Testis (tissue), 2 donors: ENCODE measurements at regions not wholly inside any gene's neighbourhood (a gene's known extent, or its start where the extent isn't known, plus 50 kb on each side); places are given as distances from the start of the nearest gene placed in this dataset.

Source experiments
- DNase-seq: peaks from one replicate; pipeline ENCODE4 v3.0.0-alpha.2; 2019
- H3K27ac ChIP-seq, 2 donors: fragments of 200-600 bp; sonication (generic); one replicate each; pipeline ENCODE4 v1.5.1; 2019
- H3K27me3 ChIP-seq: fragments of 200-600 bp; sonication (generic); one replicate; pipeline ENCODE4 v1.5.1; 2019
- H3K36me3 ChIP-seq: fragments of 200-600 bp; sonication (generic); one replicate; pipeline ENCODE4 v1.5.1; 2017; ENCODE audit warnings: low read depth; ENCODE audit errors: missing control alignments
- H3K4me1 ChIP-seq: fragments of 200-600 bp; sonication (generic); one replicate; pipeline ENCODE4 v1.5.1; 2019
- H3K4me3 ChIP-seq, 2 donors: fragments of 200-600 bp; sonication (generic); one replicate each; pipeline ENCODE4 v1.5.1; 2017 to 2019
- H3K9me3 ChIP-seq: fragments of 200-600 bp; sonication (generic); one replicate; pipeline ENCODE4 v1.5.1; 2017
- POLR2A ChIP-seq: fragments of 450-650 bp; IDR thresholded peaks from one replicate; pipeline ENCODE4 v1.6.1; 2017; ENCODE audit warnings: antibody characterized with exemption, mild to moderate bottlenecking, moderate library complexity
- WGBS, 2 donors: methylation state at CpG; one replicate each; pipeline ENCODE4 v1.1.5; 2018; 5-methylcytosine and 5-hydroxymethylcytosine counted together
- intact Hi-C: fragments of 100-400 bp; cut with DNase I; formaldehyde crosslinking; loops from one replicate; pipeline ENCODE4 v1.15.1; 2023; ENCODE audit warnings: low total_unique reads
- TF ChIP-seq, protein P1 (sequence below), 3 experiments: fragments of 450-650 bp in 2 of 3; fragments of 200-600 bp in 1 of 3; sonication (generic) in 1 of 3; IDR thresholded peaks; one replicate each; pipeline ENCODE4 v1.5.1; 2016 to 2019; ENCODE audit warnings: antibody characterized with exemption in 3 of 3, mild to moderate bottlenecking in 2 of 3, moderate library complexity in 1 of 3

DNA sequence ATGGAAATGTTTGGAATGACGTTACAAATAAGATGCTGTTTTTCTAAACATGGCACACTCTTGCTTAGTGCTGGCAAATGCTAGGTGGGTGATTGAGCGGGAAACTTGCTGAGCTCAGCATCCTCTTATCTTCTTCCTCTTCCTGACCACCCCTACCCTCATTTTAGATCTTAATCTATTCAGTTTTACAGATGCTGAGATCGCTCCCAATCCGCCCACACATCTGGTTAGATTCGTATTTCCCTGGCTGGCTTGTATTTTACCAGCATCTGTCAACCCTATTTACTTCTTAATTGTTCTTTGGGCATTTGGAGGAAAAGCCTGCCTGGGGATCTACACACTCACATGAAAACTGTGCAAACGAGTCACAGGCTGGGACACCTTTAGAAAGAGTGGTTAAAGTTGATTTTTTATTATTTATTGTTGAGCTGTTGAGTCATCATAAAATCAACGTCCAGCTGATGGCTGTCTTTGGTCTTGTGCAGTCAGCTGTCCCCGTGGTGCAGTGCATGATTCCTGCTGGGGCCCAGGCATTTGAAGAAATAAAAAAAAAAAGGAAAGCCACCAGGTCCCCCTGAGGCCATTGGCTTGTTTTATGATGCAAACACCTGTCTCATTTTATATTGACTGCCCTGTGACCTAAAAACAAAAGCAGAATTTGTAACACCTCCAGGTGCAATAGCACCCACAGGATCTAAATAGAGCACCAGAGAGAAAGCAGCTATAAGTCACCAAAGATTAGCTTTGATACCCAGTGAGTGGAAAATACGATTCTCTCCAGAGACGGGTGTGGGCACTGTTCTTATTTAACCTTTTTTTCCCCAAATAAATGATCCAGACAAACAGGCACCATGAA, 258.6 kb downstream of the HS3ST3B1 start:
- H3K4me1 ChIP-seq: no peaks in the 10 kb centered on the region
- H3K9me3 ChIP-seq: no peaks in the 10 kb centered on the region

DNA sequence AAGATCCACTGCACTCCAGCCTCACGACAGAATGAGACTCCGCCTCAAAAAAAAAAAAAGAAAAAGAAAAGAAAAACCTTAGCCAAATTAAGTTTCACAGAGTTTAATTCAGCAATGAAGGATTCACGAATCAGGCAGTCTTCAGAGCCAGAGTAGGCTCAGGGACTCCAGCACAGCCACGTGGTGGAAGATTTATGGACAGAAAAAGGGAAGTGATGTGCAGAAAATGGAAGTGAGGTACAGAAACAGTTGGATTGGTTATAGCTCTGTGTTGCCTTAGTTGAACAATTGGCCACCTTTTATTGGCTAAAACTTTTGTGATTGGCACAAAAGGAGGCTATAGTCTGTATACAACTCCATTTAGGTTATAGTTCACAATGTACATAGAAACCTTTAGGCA, 256.6 kb downstream of the HS3ST3B1 start:
- H3K27me3 ChIP-seq: no peaks in the 10 kb centered on the region
- H3K4me3 ChIP-seq: no peak overlapping the region
- 50 to 58% methylated on average over 4 of the region's 4 CpGs for WGBS, 2 donors

More for the DNA sequence above, 258.6 kb downstream of the HS3ST3B1 start:
- Histone ChIP-seq H3K27ac (no peak overlapping the region), H3K36me3 (no peaks in the 10 kb centered on the region), H3K4me3 (no peak overlapping the region), H3K27me3 (no peaks in the 10 kb centered on the region)
- no peak for DNase-seq
- intact Hi-C loops: no loop called here
- 61% methylated on average over 10 of the region's 10 CpGs for WGBS, 2 donors
- TF ChIP-seq POLR2A: no peak
- TF ChIP-seq, protein P1, sequence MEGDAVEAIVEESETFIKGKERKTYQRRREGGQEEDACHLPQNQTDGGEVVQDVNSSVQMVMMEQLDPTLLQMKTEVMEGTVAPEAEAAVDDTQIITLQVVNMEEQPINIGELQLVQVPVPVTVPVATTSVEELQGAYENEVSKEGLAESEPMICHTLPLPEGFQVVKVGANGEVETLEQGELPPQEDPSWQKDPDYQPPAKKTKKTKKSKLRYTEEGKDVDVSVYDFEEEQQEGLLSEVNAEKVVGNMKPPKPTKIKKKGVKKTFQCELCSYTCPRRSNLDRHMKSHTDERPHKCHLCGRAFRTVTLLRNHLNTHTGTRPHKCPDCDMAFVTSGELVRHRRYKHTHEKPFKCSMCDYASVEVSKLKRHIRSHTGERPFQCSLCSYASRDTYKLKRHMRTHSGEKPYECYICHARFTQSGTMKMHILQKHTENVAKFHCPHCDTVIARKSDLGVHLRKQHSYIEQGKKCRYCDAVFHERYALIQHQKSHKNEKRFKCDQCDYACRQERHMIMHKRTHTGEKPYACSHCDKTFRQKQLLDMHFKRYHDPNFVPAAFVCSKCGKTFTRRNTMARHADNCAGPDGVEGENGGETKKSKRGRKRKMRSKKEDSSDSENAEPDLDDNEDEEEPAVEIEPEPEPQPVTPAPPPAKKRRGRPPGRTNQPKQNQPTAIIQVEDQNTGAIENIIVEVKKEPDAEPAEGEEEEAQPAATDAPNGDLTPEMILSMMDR (IDR thresholded peaks at IDR 0.05): no peak

DNA sequence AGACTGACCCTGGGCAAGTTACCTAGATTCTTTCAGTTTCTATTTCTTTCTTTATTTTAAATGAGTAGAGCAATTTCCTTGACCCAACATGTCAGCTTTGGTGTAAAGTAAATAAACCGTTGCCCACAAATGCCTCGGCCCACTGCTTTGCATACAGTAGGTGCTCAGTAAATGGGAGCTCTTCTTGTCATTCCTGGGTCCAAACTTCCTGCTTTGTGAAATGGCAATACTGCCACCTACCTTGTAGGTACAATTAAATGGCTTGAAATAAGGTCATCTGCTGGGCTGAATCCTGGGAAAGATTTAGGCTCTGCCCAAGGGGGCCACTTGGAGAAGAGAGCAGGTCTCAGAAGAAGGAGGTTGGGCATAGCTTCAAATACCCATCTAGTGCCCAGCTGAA, 253.0 kb downstream of the HS3ST3B1 start:
- intact Hi-C loops: no loop called here
- no peaks in the 10 kb centered on the region for H3K36me3 ChIP-seq
- no peaks in the 10 kb centered on the region for H3K4me1 ChIP-seq
- no peaks in the 10 kb centered on the region for H3K9me3 ChIP-seq
- WGBS, 2 donors: 75 to 77% methylated on average over 2 of the region's 2 CpGs
- no peak overlapping the region for H3K27ac ChIP-seq
- no peak overlapping the region for H3K4me3 ChIP-seq
- TF ChIP-seq, protein P1 (IDR thresholded peaks at IDR 0.05): no peak
- TF ChIP-seq POLR2A: no peak
- H3K27me3 ChIP-seq: no peaks in the 10 kb centered on the region
- DNase-seq: no peak

More for the DNA sequence above, 256.6 kb downstream of the HS3ST3B1 start:
- intact Hi-C loops: no loop called here
- no peak for DNase-seq
- no peaks in the 10 kb centered on the region for H3K9me3 ChIP-seq
- no peaks in the 10 kb centered on the region for H3K36me3 ChIP-seq
- H3K4me1 ChIP-seq: no peaks in the 10 kb centered on the region
- no peak overlapping the region for H3K27ac ChIP-seq
- TF ChIP-seq, protein P1 (IDR thresholded peaks at IDR 0.05): no peak
- no peak for TF ChIP-seq POLR2A

DNA sequence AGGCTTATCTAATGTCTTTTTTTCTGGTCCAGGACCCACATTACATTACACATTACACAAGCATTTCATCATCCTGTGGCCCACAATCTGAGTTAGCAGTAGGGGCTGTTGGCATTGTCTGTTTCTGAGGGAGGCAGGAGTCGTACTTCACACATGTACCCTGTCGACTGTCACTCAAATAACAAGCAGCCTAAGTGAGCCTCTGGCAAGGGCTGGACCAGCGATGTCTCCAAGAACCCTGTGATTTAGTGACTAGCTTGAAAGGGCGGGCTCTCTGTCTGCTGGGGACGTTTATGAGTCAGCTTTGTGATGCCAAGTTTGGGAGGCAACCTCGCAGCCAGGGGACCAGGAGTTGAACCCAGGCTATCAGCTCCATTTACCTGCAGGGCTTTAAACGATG, 251.4 kb downstream of the HS3ST3B1 start:
- TF ChIP-seq, protein P1 (IDR thresholded peaks at IDR 0.05): no peak
- no peak for TF ChIP-seq POLR2A
- no peaks in the 10 kb centered on the region for H3K36me3 ChIP-seq
- DNase-seq: no peak
- no peak overlapping the region for H3K4me3 ChIP-seq
- 79 to 83% methylated on average over 7 of the region's 7 CpGs for WGBS, 2 donors
- H3K4me1 ChIP-seq: no peaks in the 10 kb centered on the region
- no peaks in the 10 kb centered on the region for H3K9me3 ChIP-seq
- intact Hi-C loops: no loop called here
- no peak overlapping the region for H3K27ac ChIP-seq
- H3K27me3 ChIP-seq: no peaks in the 10 kb centered on the region

DNA sequence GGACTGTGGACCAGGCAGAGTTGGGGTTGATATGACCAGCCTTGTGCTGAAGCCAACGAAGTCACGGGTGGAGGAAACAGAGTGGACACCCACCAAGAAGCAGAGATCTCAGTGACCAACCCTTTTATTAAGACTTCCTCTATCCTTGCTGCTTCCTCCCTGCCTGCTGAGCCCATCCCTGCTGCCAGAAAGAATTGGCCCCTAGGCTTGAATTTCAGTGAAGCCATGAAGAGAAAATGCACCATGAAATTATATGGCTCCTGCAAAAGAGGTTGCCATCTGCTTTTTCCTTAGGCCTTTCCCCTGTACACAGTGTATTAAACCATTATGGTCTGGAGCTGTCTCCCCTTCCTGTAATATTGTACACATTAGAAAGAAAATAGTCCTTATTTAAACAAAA, 246.7 kb downstream of the HS3ST3B1 start:
- no peak for DNase-seq
- Histone ChIP-seq H3K27me3 (no peaks in the 10 kb centered on the region), H3K4me1 (no peaks in the 10 kb centered on the region), H3K4me3 (no peak overlapping the region), H3K9me3 (no peaks in the 10 kb centered on the region), H3K27ac (no peak overlapping the region), H3K36me3 (no peaks in the 10 kb centered on the region)
- intact Hi-C loops: no loop called here
- TF ChIP-seq, protein P1 (IDR thresholded peaks at IDR 0.05): no peak
- TF ChIP-seq POLR2A: no peak
- WGBS, 2 donors: 87 to 96% methylated on average over 2 of the region's 2 CpGs
